ENCODE measurements at regions not wholly inside any gene's neighbourhood (a gene's known extent, or its start where the extent isn't known, plus 50 kb on each side); places are given as distances from the start of the nearest gene placed in this dataset.

DNA sequence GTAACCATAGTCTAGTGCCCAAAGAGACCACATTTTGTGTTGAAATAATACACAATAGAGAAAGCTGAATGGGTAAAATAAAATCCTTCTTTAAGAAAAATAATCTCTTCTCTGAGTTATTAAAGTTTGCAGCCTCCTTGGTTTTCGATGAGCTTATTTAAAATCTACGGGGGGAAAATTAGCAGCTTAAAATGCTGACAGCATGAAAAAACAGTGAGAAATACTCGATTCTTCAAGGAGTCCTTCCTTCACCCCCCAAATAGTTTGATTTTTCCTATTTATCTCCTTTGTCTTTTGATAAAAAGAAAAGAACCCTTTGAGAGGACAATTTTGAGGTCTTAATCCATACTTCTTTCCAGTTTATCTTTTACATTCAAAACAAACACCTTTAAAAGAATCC lies 394.0 kb upstream of the B3GALT2 start:
- DNase-seq = no peak
- Histone ChIP-seq H3K9me3 (no peaks in the 10 kb centered on the region), H3K36me3 (no peaks in the 10 kb centered on the region), H3K27ac (no peak overlapping the region), H3K4me3 (no peak overlapping the region), H3K27me3 (no peaks in the 10 kb centered on the region), H3K4me1 (peaks cover 0 to 3% (median 0%) of the 10 kb centered on the region in 4 donors)
- no peak for TF ChIP-seq POLR2A (IDR thresholded peaks at IDR 0.05)
- TF ChIP-seq, protein P1, sequence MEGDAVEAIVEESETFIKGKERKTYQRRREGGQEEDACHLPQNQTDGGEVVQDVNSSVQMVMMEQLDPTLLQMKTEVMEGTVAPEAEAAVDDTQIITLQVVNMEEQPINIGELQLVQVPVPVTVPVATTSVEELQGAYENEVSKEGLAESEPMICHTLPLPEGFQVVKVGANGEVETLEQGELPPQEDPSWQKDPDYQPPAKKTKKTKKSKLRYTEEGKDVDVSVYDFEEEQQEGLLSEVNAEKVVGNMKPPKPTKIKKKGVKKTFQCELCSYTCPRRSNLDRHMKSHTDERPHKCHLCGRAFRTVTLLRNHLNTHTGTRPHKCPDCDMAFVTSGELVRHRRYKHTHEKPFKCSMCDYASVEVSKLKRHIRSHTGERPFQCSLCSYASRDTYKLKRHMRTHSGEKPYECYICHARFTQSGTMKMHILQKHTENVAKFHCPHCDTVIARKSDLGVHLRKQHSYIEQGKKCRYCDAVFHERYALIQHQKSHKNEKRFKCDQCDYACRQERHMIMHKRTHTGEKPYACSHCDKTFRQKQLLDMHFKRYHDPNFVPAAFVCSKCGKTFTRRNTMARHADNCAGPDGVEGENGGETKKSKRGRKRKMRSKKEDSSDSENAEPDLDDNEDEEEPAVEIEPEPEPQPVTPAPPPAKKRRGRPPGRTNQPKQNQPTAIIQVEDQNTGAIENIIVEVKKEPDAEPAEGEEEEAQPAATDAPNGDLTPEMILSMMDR (IDR thresholded peaks at IDR 0.05) = no peak

DNA sequence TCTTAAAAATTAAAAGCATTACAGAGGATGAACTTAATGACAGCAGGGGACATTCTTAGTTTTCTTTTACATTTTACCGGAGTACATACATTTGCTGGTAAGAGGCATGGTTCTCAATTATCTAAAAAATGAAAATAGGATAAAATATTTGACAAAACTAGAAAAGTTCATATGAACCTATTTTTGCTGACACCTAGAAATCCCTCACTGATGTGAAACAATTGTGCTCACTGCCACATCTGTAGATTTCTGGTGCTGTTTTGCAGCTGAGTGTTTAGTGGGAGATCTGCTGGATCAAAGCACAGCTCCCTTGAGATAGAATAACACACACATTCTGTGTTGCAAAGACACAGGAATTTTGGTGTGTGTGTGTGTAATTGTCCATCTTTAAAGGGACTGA lies 392.9 kb upstream of the B3GALT2 start:
- H3K27ac ChIP-seq = no peak overlapping the region
- TF ChIP-seq POLR2A (IDR thresholded peaks at IDR 0.05) = no peak
- TF ChIP-seq, protein P1 (IDR thresholded peaks at IDR 0.05) = no peak

DNA sequence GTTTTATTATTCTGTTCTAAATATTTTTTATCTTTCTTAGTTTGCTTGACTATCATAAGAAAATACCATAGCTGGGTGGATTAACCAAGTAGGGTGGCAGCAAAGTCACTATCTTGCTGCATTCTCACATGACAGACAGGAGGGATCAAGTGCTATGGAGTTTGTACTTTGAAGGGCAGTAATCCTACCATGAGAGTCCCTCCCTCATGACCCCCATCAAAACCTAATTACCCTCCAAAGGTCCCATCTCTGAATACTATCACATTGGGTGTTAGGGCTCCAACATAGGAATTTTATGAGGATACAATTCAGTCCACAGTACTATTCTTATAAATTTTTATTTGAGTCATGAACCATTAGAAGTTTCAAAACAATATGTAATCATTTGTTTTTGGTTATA lies 388.5 kb upstream of the B3GALT2 start:
- Histone ChIP-seq H3K36me3 (no peaks in the 10 kb centered on the region), H3K9me3 (no peaks in the 10 kb centered on the region), H3K27me3 (no peaks in the 10 kb centered on the region), H3K27ac (no peak overlapping the region), H3K4me1 (no peaks in the 10 kb centered on the region), H3K4me3 (no peak overlapping the region)
- TF ChIP-seq POLR2A (IDR thresholded peaks at IDR 0.05) = no peak
- TF ChIP-seq, protein P1 (IDR thresholded peaks at IDR 0.05) = no peak
- no peak for DNase-seq

More for the DNA sequence above, 392.9 kb upstream of the B3GALT2 start:
- Histone ChIP-seq H3K27me3 (no peaks in the 10 kb centered on the region), H3K4me3 (no peak overlapping the region), H3K9me3 (no peaks in the 10 kb centered on the region), H3K4me1 (no peaks in the 10 kb centered on the region), H3K36me3 (no peaks in the 10 kb centered on the region)
- DNase-seq = no peak

DNA sequence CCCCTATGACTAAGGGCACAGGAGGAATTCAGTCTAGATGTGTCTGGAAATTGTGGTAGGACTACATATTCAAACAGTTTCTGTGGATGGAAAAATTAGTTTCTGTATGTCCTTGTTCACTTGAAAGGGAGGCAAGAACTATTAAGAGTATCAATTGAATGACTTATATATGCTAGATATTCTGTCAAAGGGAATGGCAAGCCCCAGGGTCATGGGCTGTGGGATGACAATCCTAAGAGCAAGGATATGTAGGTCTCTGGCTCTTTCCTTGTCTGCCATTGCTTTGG lies 383.5 kb upstream of the B3GALT2 start:
- Histone ChIP-seq H3K9me3 (no peaks in the 10 kb centered on the region), H3K27ac (peak overlapping the region in 1 of 4 donors; percentile 1), H3K27me3 (no peaks in the 10 kb centered on the region), H3K36me3 (no peaks in the 10 kb centered on the region), H3K4me1 (no peaks in the 10 kb centered on the region), H3K4me3 (no peak overlapping the region)
- DNase-seq = no peak
- no peak for TF ChIP-seq POLR2A (IDR thresholded peaks at IDR 0.05)
- TF ChIP-seq, protein P1 (IDR thresholded peaks at IDR 0.05) = no peak

DNA sequence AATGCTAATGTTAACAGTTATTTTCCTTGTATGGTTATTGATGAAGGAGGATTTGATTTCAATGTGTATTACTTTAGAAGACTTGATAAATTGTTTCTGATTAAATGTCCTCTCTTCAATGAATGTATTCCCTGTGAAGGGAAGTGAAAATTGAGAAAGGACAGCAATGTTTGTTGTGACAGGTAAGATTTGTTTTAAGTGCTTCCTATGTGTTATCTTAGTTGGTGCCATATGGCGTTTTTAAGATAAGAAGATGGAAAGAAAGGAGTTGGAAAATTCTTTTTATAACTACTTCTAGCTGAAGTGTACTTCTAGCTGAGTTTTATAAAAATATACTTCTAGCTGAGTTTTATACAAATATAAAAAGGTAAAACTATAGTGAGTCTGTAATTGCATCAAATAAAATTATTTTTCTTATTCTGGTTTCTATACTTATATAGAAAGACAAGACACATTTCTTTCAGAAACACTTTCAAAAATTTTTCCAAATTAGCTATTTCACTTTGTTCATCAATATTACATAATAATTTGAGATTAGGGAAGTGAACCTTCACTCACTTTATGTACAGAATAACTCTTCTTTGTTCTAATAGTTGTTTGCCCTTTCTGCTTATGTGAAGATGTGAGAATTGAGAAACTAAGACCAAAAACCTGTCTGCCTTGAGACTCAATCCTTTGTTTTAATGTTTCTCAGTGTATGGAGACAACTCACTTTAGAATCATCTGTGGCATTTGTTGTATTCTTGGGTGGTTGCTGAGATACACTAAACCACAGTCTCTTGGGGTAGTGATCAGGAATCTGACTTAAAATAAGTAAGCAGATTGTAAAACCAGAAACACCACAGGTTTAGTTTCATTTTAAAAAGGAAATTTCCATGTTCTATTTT lies 382.9 kb upstream of the B3GALT2 start:
- no peak for DNase-seq

More for the DNA sequence above, 382.9 kb upstream of the B3GALT2 start:
- H3K4me1 ChIP-seq = no peaks in the 10 kb centered on the region
- H3K36me3 ChIP-seq = no peaks in the 10 kb centered on the region
- no peaks in the 10 kb centered on the region for H3K27me3 ChIP-seq
- H3K27ac ChIP-seq = peak overlapping the region in 2 of 4 donors; percentile 1 to 4
- no peaks in the 10 kb centered on the region for H3K9me3 ChIP-seq
- H3K4me3 ChIP-seq = no peak overlapping the region
- TF ChIP-seq, protein P1 (IDR thresholded peaks at IDR 0.05) = no peak
- TF ChIP-seq POLR2A (IDR thresholded peaks at IDR 0.05) = no peak
